ENCODE measurements at regions not wholly inside any gene's neighbourhood (a gene's known extent, or its start where the extent isn't known, plus 50 kb on each side); places are given as distances from the start of the nearest gene placed in this dataset.

DNA sequence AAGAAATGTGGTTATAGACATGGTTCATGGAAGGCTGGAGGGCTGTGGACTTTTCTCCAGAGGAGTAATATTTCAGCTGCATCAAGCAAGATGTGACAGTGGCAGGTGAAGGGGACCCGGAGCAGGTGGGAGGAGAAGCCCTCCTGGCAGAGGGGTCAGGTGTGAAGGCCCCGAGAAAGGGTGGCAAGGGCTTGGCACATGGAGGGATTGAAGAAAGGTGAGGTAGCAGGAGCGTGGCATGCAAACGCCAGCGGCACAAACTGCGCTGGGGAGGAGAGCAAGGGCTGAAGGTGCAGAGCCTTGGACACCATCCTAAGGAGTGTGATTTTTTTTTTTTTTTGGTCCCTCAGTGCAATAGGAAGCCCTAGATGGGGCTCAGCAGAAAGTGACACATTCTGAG, 244.6 kb downstream of the TOMM20 start:
- FAIRE-seq: no peak
- H3K9ac ChIP-seq (ENCODE audit: control insufficient read depth, extremely low read depth, insufficient read depth, low read length): no peak overlapping the region
- dilution Hi-C loops (cut with MboI; ENCODE audit: extremely low pct_ligation_motif_present, low sequenced_read_pairs): no loop called here
- H3K4me2 ChIP-seq (ENCODE audit: control insufficient read depth, extremely low read depth, insufficient read depth, low read depth, low read length): no peak overlapping the region
- H3K9me1 ChIP-seq (ENCODE audit: control insufficient read depth, extremely low read depth, insufficient read depth, low read length): no peaks in the 10 kb centered on the region
- TF ChIP-seq EZH2 (IDR thresholded peaks at IDR 0.05; ENCODE audit: low read length): no peak
- TF ChIP-seq, protein P1, sequence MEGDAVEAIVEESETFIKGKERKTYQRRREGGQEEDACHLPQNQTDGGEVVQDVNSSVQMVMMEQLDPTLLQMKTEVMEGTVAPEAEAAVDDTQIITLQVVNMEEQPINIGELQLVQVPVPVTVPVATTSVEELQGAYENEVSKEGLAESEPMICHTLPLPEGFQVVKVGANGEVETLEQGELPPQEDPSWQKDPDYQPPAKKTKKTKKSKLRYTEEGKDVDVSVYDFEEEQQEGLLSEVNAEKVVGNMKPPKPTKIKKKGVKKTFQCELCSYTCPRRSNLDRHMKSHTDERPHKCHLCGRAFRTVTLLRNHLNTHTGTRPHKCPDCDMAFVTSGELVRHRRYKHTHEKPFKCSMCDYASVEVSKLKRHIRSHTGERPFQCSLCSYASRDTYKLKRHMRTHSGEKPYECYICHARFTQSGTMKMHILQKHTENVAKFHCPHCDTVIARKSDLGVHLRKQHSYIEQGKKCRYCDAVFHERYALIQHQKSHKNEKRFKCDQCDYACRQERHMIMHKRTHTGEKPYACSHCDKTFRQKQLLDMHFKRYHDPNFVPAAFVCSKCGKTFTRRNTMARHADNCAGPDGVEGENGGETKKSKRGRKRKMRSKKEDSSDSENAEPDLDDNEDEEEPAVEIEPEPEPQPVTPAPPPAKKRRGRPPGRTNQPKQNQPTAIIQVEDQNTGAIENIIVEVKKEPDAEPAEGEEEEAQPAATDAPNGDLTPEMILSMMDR (optimal IDR thresholded peaks at IDR 0.05 in 1 of 3, IDR thresholded peaks at IDR 0.05 in 1 of 3, conservative IDR thresholded peaks at IDR 0.05 in 1 of 3; ENCODE audit: extremely low read depth in 1 of 3, insufficient read depth in 2 of 3, low read length in 3 of 3): no peak
- H3K36me3 ChIP-seq (ENCODE audit: control insufficient read depth in 2 of 2, extremely low read depth in 1 of 2, insufficient read depth in 2 of 2, low read length in 2 of 2): no peaks in the 10 kb centered on the region
- no peak overlapping the region for H3K4me3 ChIP-seq (ENCODE audit: control insufficient read depth in 2 of 3, extremely low read depth in 1 of 3, insufficient read depth in 2 of 3, low read depth in 1 of 3, low read length in 3 of 3)
- no peaks in the 10 kb centered on the region for H3K27me3 ChIP-seq (ENCODE audit: control insufficient read depth, extremely low read depth, insufficient read depth, low read length)
- H3K79me2 ChIP-seq (ENCODE audit: control insufficient read depth, insufficient read depth, low read length): no peaks in the 10 kb centered on the region
- H2AFZ ChIP-seq (ENCODE audit: control insufficient read depth, low read length): no peak overlapping the region
- DNase-seq (ENCODE audit: low read depth, low spot score): no peak
- H3K4me1 ChIP-seq (ENCODE audit: control insufficient read depth, extremely low read depth, insufficient read depth, low read length): peaks cover 14% of the 10 kb centered on the region
- H3K27ac ChIP-seq (ENCODE audit: control insufficient read depth, insufficient read depth, low read length): no peak overlapping the region
- H3K9me3 ChIP-seq (ENCODE audit: control insufficient read depth, low read depth, low read length): no peaks in the 10 kb centered on the region
- H4K20me1 ChIP-seq (ENCODE audit: control insufficient read depth, extremely low read depth, insufficient read depth, low read length): no peaks in the 10 kb centered on the region

DNA sequence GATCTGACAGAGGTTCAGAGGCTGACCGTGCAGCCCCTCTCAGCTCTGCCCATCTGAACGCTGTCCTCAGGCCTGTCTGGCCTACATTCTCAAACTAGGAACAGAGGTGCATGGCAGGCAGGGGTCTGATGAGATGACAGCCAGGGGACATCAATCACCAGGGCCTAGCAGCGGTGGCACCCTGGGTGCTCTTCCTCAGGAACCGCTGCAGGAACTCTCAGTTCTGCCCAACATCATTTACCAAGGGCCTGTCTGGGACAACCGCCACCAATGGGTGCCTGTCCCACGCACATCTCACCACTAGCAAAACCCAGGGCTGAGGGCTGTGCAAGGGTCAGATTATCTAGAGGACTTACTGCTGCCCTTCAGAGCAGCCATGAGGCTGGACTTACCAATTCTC, 245.7 kb downstream of the TOMM20 start:
- Histone ChIP-seq H3K36me3 (ENCODE audit: control insufficient read depth in 2 of 2, extremely low read depth in 1 of 2, insufficient read depth in 2 of 2, low read length in 2 of 2) (no peaks in the 10 kb centered on the region), H3K27me3 (ENCODE audit: control insufficient read depth, extremely low read depth, insufficient read depth, low read length) (no peaks in the 10 kb centered on the region), H3K9me1 (ENCODE audit: control insufficient read depth, extremely low read depth, insufficient read depth, low read length) (no peaks in the 10 kb centered on the region), H3K27ac (ENCODE audit: control insufficient read depth, insufficient read depth, low read length) (no peak overlapping the region), H3K9me3 (ENCODE audit: control insufficient read depth, low read depth, low read length) (no peaks in the 10 kb centered on the region), H3K4me1 (ENCODE audit: control insufficient read depth, extremely low read depth, insufficient read depth, low read length) (peaks cover 14% of the 10 kb centered on the region), H3K9ac (ENCODE audit: control insufficient read depth, extremely low read depth, insufficient read depth, low read length) (no peak overlapping the region), H4K20me1 (ENCODE audit: control insufficient read depth, extremely low read depth, insufficient read depth, low read length) (no peaks in the 10 kb centered on the region), H2AFZ (ENCODE audit: control insufficient read depth, low read length) (no peak overlapping the region), H3K4me3 (ENCODE audit: control insufficient read depth in 2 of 3, extremely low read depth in 1 of 3, insufficient read depth in 2 of 3, low read depth in 1 of 3, low read length in 3 of 3) (no peak overlapping the region), H3K79me2 (ENCODE audit: control insufficient read depth, insufficient read depth, low read length) (no peaks in the 10 kb centered on the region), H3K4me2 (ENCODE audit: control insufficient read depth, extremely low read depth, insufficient read depth, low read depth, low read length) (no peak overlapping the region)
- dilution Hi-C loops (cut with MboI; ENCODE audit: extremely low pct_ligation_motif_present, low sequenced_read_pairs): no loop called here
- DNase-seq (ENCODE audit: low read depth, low spot score): no peak
- no peak for TF ChIP-seq EZH2 (IDR thresholded peaks at IDR 0.05; ENCODE audit: low read length)
- TF ChIP-seq, protein P1 (optimal IDR thresholded peaks at IDR 0.05 in 1 of 3, IDR thresholded peaks at IDR 0.05 in 1 of 3, conservative IDR thresholded peaks at IDR 0.05 in 1 of 3; ENCODE audit: extremely low read depth in 1 of 3, insufficient read depth in 2 of 3, low read length in 3 of 3): no peak
- no peak for FAIRE-seq
